ENCODE measurements at regions not wholly inside any gene's neighbourhood (a gene's known extent, or its start where the extent isn't known, plus 50 kb on each side); places are given as distances from the start of the nearest gene placed in this dataset.

DNA sequence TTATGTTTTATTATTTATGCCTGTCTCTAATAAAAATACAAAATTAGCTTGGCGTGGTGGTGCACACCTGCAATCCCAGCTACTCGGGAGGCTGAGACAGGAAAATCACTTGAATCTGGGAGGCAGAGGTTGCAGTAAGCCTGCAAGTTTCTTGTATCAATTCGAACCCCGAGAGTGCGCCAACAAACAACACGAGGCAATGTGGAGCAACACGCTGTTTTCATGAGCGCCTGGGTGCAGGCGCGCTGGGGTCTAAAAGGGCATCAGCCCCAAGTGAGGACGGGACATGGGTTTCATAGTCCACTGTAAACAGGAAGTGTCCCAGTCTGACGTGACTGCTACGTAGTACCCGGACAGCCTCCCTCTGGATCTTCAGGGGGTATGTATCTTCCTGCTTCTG, 1634.6 kb upstream of the AGA start:
- H3K4me3 ChIP-seq (ENCODE audit: control insufficient read depth, low read depth, low read length) = no peak overlapping the region
- DNase-seq (ENCODE audit: low read depth) = no peak
- TF ChIP-seq, protein P1, sequence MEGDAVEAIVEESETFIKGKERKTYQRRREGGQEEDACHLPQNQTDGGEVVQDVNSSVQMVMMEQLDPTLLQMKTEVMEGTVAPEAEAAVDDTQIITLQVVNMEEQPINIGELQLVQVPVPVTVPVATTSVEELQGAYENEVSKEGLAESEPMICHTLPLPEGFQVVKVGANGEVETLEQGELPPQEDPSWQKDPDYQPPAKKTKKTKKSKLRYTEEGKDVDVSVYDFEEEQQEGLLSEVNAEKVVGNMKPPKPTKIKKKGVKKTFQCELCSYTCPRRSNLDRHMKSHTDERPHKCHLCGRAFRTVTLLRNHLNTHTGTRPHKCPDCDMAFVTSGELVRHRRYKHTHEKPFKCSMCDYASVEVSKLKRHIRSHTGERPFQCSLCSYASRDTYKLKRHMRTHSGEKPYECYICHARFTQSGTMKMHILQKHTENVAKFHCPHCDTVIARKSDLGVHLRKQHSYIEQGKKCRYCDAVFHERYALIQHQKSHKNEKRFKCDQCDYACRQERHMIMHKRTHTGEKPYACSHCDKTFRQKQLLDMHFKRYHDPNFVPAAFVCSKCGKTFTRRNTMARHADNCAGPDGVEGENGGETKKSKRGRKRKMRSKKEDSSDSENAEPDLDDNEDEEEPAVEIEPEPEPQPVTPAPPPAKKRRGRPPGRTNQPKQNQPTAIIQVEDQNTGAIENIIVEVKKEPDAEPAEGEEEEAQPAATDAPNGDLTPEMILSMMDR (IDR thresholded peaks at IDR 0.05; ENCODE audit: control insufficient read depth, insufficient read depth, low read depth, low read length, missing control alignments) = no peak

DNA sequence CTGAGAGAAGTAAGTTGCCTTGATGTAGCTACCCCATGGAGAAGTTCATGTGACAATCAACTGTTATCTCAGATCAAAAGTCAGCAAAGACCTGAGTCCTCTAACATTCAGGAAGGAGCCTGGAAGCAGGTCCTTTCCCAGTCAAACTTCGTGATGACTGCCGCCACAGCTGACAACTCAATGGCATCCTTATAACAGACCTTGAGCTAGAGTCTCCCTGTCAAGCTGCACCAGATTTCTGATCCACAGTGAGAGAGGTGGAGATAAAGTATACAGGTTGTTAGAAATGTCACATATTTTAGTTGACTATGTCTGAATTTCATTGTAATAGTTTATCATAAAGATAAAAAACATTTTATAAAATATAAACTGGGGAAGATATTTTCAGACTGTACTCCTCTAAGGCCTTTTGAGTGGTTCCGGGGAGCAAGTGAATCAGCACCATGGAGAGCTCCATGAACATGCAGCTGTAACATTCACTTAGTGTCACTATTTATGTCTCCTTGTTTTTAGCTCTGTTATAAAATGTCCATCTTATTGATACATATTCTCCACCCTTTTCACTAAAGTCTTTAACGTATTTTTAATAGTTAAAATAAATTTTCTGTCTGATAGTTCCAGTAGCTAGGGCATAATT, 1653.5 kb upstream of the AGA start:
- no peak for DNase-seq (ENCODE audit: low read depth)
- H3K4me3 ChIP-seq (ENCODE audit: control insufficient read depth, low read depth, low read length) = no peak overlapping the region
- TF ChIP-seq, protein P1 (IDR thresholded peaks at IDR 0.05; ENCODE audit: control insufficient read depth, insufficient read depth, low read depth, low read length, missing control alignments) = no peak

DNA sequence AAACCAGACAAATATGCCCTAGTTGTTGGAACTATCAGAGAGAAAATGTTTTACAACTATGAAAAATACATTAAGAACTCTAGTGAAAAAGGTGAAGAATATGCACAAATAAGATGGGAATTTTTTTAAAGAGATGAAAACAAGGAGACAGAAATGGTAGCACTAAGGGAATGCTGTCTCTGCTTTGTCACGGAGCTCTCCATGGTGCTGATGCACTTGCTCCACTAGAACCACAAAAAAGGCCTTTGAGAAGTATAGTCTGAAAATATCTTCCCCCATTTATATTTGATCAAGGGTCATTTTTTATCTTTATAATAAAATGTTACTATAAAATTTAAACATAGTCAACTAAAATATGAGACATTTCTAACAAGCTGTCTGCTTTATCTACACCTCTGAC, 1655.5 kb upstream of the AGA start:
- no peak for DNase-seq (ENCODE audit: low read depth)
- no peak overlapping the region for H3K4me3 ChIP-seq (ENCODE audit: control insufficient read depth, low read depth, low read length)
- TF ChIP-seq, protein P1 (IDR thresholded peaks at IDR 0.05; ENCODE audit: control insufficient read depth, insufficient read depth, low read depth, low read length, missing control alignments) = no peak

DNA sequence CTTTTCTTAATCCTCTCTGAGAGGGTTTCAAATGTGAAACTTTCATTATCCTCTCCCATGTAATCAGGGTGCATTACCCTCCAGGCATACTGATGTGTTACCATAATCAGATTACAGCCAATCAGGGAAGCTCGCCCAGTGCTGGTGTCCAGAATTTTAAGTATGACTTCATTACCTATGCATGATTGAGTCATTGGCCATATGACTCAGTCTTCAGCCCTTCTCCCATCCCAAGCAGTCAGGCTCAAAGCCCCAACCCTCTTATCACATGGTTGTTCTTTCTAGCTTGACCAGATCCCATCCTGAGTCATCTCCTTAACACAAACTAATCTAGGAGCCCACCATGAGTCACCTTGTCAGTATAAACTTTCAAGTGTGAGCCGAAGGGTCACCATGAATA, 1668.1 kb upstream of the AGA start:
- DNase-seq (ENCODE audit: low read depth) = no peak
- no peak overlapping the region for H3K4me3 ChIP-seq (ENCODE audit: control insufficient read depth, low read depth, low read length)
- TF ChIP-seq, protein P1 (IDR thresholded peaks at IDR 0.05; ENCODE audit: control insufficient read depth, insufficient read depth, low read depth, low read length, missing control alignments) = no peak

DNA sequence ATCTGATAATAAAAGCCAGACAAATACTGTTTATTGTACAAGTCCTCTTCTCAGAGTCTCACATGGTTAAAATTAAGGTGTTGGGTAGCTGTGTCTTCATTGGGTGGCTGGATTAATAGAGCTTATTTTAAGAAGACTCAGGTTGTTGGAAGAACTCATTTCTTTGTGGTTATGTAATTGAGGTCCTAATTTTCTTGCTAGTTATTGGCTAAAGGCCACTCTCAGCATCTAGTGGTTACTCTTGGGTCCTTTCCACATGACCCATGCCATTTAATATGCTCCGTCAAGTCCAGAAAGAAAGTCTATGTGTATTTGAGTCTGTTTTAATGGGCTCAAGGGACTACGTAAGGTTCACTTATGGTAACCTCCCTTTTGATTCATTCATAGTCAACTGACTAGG, 1668.6 kb upstream of the AGA start:
- DNase-seq (ENCODE audit: low read depth) = no peak
- H3K4me3 ChIP-seq (ENCODE audit: control insufficient read depth, low read depth, low read length) = no peak overlapping the region
- TF ChIP-seq, protein P1 (IDR thresholded peaks at IDR 0.05; ENCODE audit: control insufficient read depth, insufficient read depth, low read depth, low read length, missing control alignments) = no peak

DNA sequence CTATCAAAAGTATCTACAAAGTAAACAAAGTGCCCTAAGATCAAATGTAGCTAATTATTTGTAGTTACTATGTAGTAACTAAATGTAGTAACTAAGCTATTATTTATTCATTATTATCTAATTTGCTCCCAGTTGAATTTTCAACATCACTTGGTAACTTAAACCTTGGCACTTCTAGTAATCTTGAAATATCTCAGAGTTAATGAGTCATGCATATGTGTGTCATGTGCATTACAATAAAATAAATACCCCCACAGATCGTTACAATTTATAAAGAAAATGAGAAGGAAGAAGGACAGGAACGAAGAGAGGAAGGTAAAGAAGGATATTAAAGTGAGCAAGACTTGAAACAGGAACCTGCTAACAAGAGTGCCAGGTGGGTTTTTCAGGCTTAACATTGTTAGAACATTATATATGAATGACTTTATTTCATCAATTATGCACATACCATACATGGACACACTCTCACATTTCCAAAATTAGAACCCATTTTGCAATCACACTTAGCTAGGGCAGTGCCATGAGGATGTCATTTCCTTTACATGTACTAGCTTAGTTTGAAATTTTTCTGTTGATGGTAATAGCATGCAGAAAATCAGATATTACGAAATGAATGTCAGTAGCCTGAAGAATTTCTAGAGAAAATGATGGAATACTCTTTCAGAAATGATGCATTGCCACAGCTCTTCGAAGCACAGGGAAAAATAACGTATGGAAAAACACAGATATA, 1670.4 kb upstream of the AGA start:
- H3K4me3 ChIP-seq (ENCODE audit: control insufficient read depth, low read depth, low read length) = no peak overlapping the region
- TF ChIP-seq, protein P1 (IDR thresholded peaks at IDR 0.05; ENCODE audit: control insufficient read depth, insufficient read depth, low read depth, low read length, missing control alignments) = no peak
- DNase-seq (ENCODE audit: low read depth) = no peak

All from AG09309 (cell line).